GM19463 (cell line): ENCODE measurements at regions not wholly inside any gene's neighbourhood (a gene's known extent, or its start where the extent isn't known, plus 50 kb on each side); places are given as distances from the start of the nearest gene placed in this dataset.

Source experiments
- ATAC-seq: cut with Tn5 transposase; IDR thresholded peaks from one replicate; pipeline ENCODE4 v1.9.1; 2021; ENCODE audit warnings: mild to moderate bottlenecking, moderate library complexity; ENCODE audit not compliant: unreplicated experiment

- no peak for ATAC-seq
These were observed 231.9 kb upstream of the TNRC6C start for GRCh38 chr17:77726549-77727006.

- no peak for ATAC-seq
These were observed 231.4 kb upstream of the TNRC6C start for GRCh38 chr17:77727037-77727615.

GRCh38 chr17:77728474-77728795 lies 230.1 kb upstream of the TNRC6C start:
- ATAC-seq: no peak

GRCh38 chr17:77728871-77729270 lies 229.6 kb upstream of the TNRC6C start:
- ATAC-seq: no peak

GRCh38 chr17:77729587-77729986 lies 228.9 kb upstream of the TNRC6C start:
- ATAC-seq: no peak

GRCh38 chr17:77730376-77730775 lies 228.1 kb upstream of the TNRC6C start:
- ATAC-seq: no peak

GRCh38 chr17:77733576-77734296 lies 224.8 kb upstream of the TNRC6C start:
- no peak for ATAC-seq

GRCh38 chr17:77734371-77735080 lies 224.0 kb upstream of the TNRC6C start:
- ATAC-seq: no peak

- ATAC-seq: no peak
These were observed 223.4 kb upstream of the TNRC6C start for GRCh38 chr17:77735081-77735565.

GRCh38 chr17:77735566-77736198 lies 222.8 kb upstream of the TNRC6C start:
- no peak for ATAC-seq

GRCh38 chr17:77736199-77736585 lies 222.3 kb upstream of the TNRC6C start:
- no peak for ATAC-seq

GRCh38 chr17:77736721-77737120 lies 221.8 kb upstream of the TNRC6C start:
- ATAC-seq: no peak

- ATAC-seq: no peak
These were observed 220.8 kb upstream of the TNRC6C start for GRCh38 chr17:77737442-77738265.

GRCh38 chr17:77738751-77739531 lies 219.6 kb upstream of the TNRC6C start:
- ATAC-seq: no peak

- ATAC-seq: no peak
These were observed 218.0 kb upstream of the TNRC6C start for GRCh38 chr17:77740481-77740880.

- no peak for ATAC-seq
These were observed 217.4 kb upstream of the TNRC6C start for GRCh38 chr17:77741109-77741508.

- no peak for ATAC-seq
These were observed 215.9 kb upstream of the TNRC6C start for GRCh38 chr17:77742579-77742978.

GRCh38 chr17:77744066-77744988 lies 214.2 kb upstream of the TNRC6C start:
- no peak for ATAC-seq

GRCh38 chr17:77745702-77746101 lies 212.8 kb upstream of the TNRC6C start:
- ATAC-seq: no peak
